Liver (tissue), 8 donors: ENCODE measurements at regions not wholly inside any gene's neighbourhood (a gene's known extent, or its start where the extent isn't known, plus 50 kb on each side); places are given as distances from the start of the nearest gene placed in this dataset.
A peak's percentile ranks its signal among the peaks of the same experiment; 100 is the strongest.

Experiments used
- DNase-seq: peaks from one replicate; pipeline ENCODE4 v3.0.0-alpha.2; 2017; ENCODE audit warnings: low spot score
- H3K27ac ChIP-seq, 2 donors: one replicate each; pipeline ENCODE4 v1.7.0; 2013; ENCODE audit warnings: inconsistent platforms in 2 of 2, low read length in 2 of 2, control low read depth in 1 of 2, low read depth in 1 of 2, mild to moderate bottlenecking in 1 of 2
- H3K27me3 ChIP-seq, 4 donors: one replicate each; pipeline versions ENCODE4 v1.6.1 to v1.7.0; 2013; ENCODE audit warnings: low read length in 3 of 4, inconsistent platforms in 1 of 4, mild to moderate bottlenecking in 1 of 4, moderate library complexity in 1 of 4; ENCODE audit not compliant: control insufficient read depth in 4 of 4, insufficient read depth in 4 of 4
- H3K36me3 ChIP-seq, 4 donors: one replicate each; pipeline versions ENCODE4 v1.6.1 to v1.7.0; 2013; ENCODE audit warnings: low read length in 3 of 4, mild to moderate bottlenecking in 3 of 4, low read depth in 1 of 4, moderate library complexity in 1 of 4; ENCODE audit not compliant: control insufficient read depth in 4 of 4, insufficient read depth in 3 of 4
- H3K4me1 ChIP-seq, 4 donors: one replicate each; pipeline versions ENCODE4 v1.6.1 to v1.7.0; 2013; ENCODE audit warnings: low read length in 3 of 4, mild to moderate bottlenecking in 3 of 4, moderate library complexity in 1 of 4; ENCODE audit not compliant: control insufficient read depth in 4 of 4, insufficient read depth in 4 of 4
- H3K4me3 ChIP-seq, 3 donors: one replicate each; pipeline versions ENCODE4 v1.6.1 to v1.7.0; 2013; ENCODE audit warnings: low read length in 3 of 3, control low read depth in 1 of 3, low read depth in 1 of 3, mild to moderate bottlenecking in 1 of 3
- H3K9ac ChIP-seq, 2 donors: one replicate each; pipeline ENCODE4 v1.7.0; 2013; ENCODE audit warnings: low read length in 2 of 2, mild to moderate bottlenecking in 2 of 2, moderate library complexity in 2 of 2, control low read depth in 1 of 2, low read depth in 1 of 2
- H3K9me3 ChIP-seq, 4 donors: one replicate each; pipeline versions ENCODE4 v1.6.1 to v1.7.0; 2013; ENCODE audit warnings: low read length in 3 of 4; ENCODE audit not compliant: control insufficient read depth in 4 of 4
- ATF3 ChIP-seq: IDR thresholded peaks from 2 replicates; pipeline ENCODE4 v1.6.1; 2016; ENCODE audit warnings: antibody characterized with exemption
- CTCF ChIP-seq: fragments of 150-350 bp; IDR thresholded peaks from 2 replicates; pipeline ENCODE4 v1.5.1; 2017; ENCODE audit warnings: improper control_type of control experiment, low read depth, low read length; ENCODE audit not compliant: missing input control
- EGR1 ChIP-seq, 2 donors: IDR thresholded peaks; 2 replicates each; pipeline ENCODE4 v1.6.1; 2016 to 2018; ENCODE audit warnings: antibody characterized with exemption in 2 of 2, low read depth in 2 of 2
- FOXA1 ChIP-seq: IDR thresholded peaks from 2 replicates; pipeline ENCODE4 v1.6.1; 2016; ENCODE audit warnings: antibody characterized with exemption
- FOXA2 ChIP-seq: IDR thresholded peaks from 2 replicates; pipeline ENCODE4 v1.6.1; 2016; ENCODE audit warnings: antibody characterized with exemption
- GABPA ChIP-seq, 2 donors: IDR thresholded peaks in 1 of 2; conservative IDR thresholded peaks in 1 of 2; 2 replicates each; pipeline ENCODE4 v1.6.1; 2016; ENCODE audit warnings: antibody characterized with exemption in 2 of 2, mild to moderate bottlenecking in 1 of 2, moderate library complexity in 1 of 2
- HNF4A ChIP-seq, 2 donors: conservative IDR thresholded peaks; 2 replicates each; pipeline ENCODE4 v1.6.1; 2016; ENCODE audit warnings: antibody characterized with exemption in 2 of 2, mild to moderate bottlenecking in 2 of 2
- HNF4G ChIP-seq: IDR thresholded peaks from 2 replicates; pipeline ENCODE4 v1.6.1; 2016; ENCODE audit warnings: antibody characterized with exemption
- JUND ChIP-seq, 2 donors: IDR thresholded peaks; 2 replicates each; pipeline ENCODE4 v1.6.1; 2016; ENCODE audit warnings: antibody characterized with exemption in 2 of 2
- MAX ChIP-seq: IDR thresholded peaks from 2 replicates; pipeline ENCODE4 v1.6.1; 2016; ENCODE audit warnings: antibody characterized with exemption
- NR2F2 ChIP-seq: IDR thresholded peaks from 2 replicates; pipeline ENCODE4 v1.6.1; 2016; ENCODE audit warnings: antibody characterized with exemption
- RAD21 ChIP-seq, 2 donors: IDR thresholded peaks; 2 replicates each; pipeline ENCODE4 v1.6.1; 2016; ENCODE audit warnings: antibody characterized with exemption in 2 of 2, mild to moderate bottlenecking in 2 of 2
- RXRA ChIP-seq, 2 donors: IDR thresholded peaks; 2 replicates each; pipeline ENCODE4 v1.6.1; 2017 to 2018; ENCODE audit warnings: antibody characterized with exemption in 2 of 2, mild to moderate bottlenecking in 1 of 2
- SP1 ChIP-seq: IDR thresholded peaks from 2 replicates; pipeline ENCODE4 v1.6.1; 2018; ENCODE audit warnings: antibody characterized with exemption, mild to moderate bottlenecking
- TAF1 ChIP-seq: conservative IDR thresholded peaks from 2 replicates; pipeline ENCODE4 v1.6.1; 2016; ENCODE audit warnings: antibody characterized with exemption, mild to moderate bottlenecking
- YY1 ChIP-seq: IDR thresholded peaks from 2 replicates; pipeline ENCODE4 v1.6.1; 2016; ENCODE audit warnings: antibody characterized with exemption, mild to moderate bottlenecking
- ZBTB33 ChIP-seq: IDR thresholded peaks from 2 replicates; pipeline ENCODE4 v1.6.1; 2016; ENCODE audit warnings: antibody characterized with exemption
- WGBS: extraction: QIAGEN DNeasy Blood & Tissue Kit; methylation state at CpG from one replicate; pipeline ENCODE4 v1.1.7; 2013; 5-methylcytosine and 5-hydroxymethylcytosine counted together
- TF ChIP-seq, protein P1 (sequence below): IDR thresholded peaks from 2 replicates; pipeline ENCODE4 v1.6.1; 2016; ENCODE audit warnings: antibody characterized with exemption, mild to moderate bottlenecking
- donor health status: healthy.
- donor health status: healthy.
- donor health status: healthy.
- donor health status: healthy.
- donor health status: healthy.

- Histone ChIP-seq H3K4me1 (peaks cover 9 to 38% (median 19%) of the 10 kb centered on the region in 4 donors), H3K4me3 (no peak overlapping the region), H3K9me3 (no peaks in the 10 kb centered on the region), H3K27me3 (no peaks in the 10 kb centered on the region), H3K36me3 (no peaks in the 10 kb centered on the region), H3K9ac (peak overlapping the region in 1 of 2 donors; percentile 78), H3K27ac (peak overlapping the region; percentile 78 to 90)
- WGBS = 83% methylated on average over 3 of the region's 3 CpGs
- TF ChIP-seq NR2F2 = no peak
- no peak for TF ChIP-seq EGR1 (IDR thresholded peaks at IDR 0.05; ENCODE audit: low read depth in 2 of 2)
- TF ChIP-seq GABPA (IDR thresholded peaks at IDR 0.05 in 1 of 2, conservative IDR thresholded peaks at IDR 0.05 in 1 of 2) = no peak
- TF ChIP-seq JUND (IDR thresholded peaks at IDR 0.05) = no peak
- TF ChIP-seq RXRA (IDR thresholded peaks at IDR 0.05) = no peak
- no peak for TF ChIP-seq ATF3
- TF ChIP-seq YY1 = no peak
- TF ChIP-seq SP1 = no peak
- no peak for TF ChIP-seq ZBTB33
- no peak for DNase-seq
Measured at GRCh38 chr9:113651896-113652295, 188.4 kb downstream of the RGS3 start.

- H3K27ac ChIP-seq = peak overlapping the region; percentile 78 to 90
- no peak overlapping the region for H3K4me3 ChIP-seq
- TF ChIP-seq, protein P1, sequence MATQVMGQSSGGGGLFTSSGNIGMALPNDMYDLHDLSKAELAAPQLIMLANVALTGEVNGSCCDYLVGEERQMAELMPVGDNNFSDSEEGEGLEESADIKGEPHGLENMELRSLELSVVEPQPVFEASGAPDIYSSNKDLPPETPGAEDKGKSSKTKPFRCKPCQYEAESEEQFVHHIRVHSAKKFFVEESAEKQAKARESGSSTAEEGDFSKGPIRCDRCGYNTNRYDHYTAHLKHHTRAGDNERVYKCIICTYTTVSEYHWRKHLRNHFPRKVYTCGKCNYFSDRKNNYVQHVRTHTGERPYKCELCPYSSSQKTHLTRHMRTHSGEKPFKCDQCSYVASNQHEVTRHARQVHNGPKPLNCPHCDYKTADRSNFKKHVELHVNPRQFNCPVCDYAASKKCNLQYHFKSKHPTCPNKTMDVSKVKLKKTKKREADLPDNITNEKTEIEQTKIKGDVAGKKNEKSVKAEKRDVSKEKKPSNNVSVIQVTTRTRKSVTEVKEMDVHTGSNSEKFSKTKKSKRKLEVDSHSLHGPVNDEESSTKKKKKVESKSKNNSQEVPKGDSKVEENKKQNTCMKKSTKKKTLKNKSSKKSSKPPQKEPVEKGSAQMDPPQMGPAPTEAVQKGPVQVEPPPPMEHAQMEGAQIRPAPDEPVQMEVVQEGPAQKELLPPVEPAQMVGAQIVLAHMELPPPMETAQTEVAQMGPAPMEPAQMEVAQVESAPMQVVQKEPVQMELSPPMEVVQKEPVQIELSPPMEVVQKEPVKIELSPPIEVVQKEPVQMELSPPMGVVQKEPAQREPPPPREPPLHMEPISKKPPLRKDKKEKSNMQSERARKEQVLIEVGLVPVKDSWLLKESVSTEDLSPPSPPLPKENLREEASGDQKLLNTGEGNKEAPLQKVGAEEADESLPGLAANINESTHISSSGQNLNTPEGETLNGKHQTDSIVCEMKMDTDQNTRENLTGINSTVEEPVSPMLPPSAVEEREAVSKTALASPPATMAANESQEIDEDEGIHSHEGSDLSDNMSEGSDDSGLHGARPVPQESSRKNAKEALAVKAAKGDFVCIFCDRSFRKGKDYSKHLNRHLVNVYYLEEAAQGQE = peak; percentile 90
- TF ChIP-seq TAF1 (no peak), EGR1 (IDR thresholded peaks at IDR 0.05; ENCODE audit: low read depth in 2 of 2) (peak; percentile 98 to 99), YY1 (peak; percentile 91), HNF4A (conservative IDR thresholded peaks at IDR 0.05) (peak; percentile 98 to 99), RAD21 (IDR thresholded peaks at IDR 0.05) (peak; percentile 73 to 80), ATF3 (peak; percentile 89), GABPA (IDR thresholded peaks at IDR 0.05 in 1 of 2, conservative IDR thresholded peaks at IDR 0.05 in 1 of 2) (peak in 1 of 2 donors; percentile 65), NR2F2 (peak; percentile 82), FOXA1 (peak; percentile 97), MAX (peak; percentile 97), SP1 (peak; percentile 99), RXRA (IDR thresholded peaks at IDR 0.05) (peak; percentile 98 to 100), HNF4G (peak; percentile 97), CTCF (no peak), ZBTB33 (peak; percentile 93), JUND (IDR thresholded peaks at IDR 0.05) (peak; percentile 81 to 95), FOXA2 (peak; percentile 98)
- 26% methylated on average over 6 of the region's 6 CpGs for WGBS
- no peaks in the 10 kb centered on the region for H3K9me3 ChIP-seq
- peak overlapping the region in 1 of 2 donors; percentile 78 for H3K9ac ChIP-seq
- no peak for DNase-seq
- no peaks in the 10 kb centered on the region for H3K36me3 ChIP-seq
- H3K4me1 ChIP-seq = peaks cover 9 to 44% (median 21%) of the 10 kb centered on the region in 4 donors
- H3K27me3 ChIP-seq = no peaks in the 10 kb centered on the region
Measured at GRCh38 chr9:113652355-113653152, 189.0 kb downstream of the RGS3 start.
